ENCODE measurements at regions not wholly inside any gene's neighbourhood (a gene's known extent, or its start where the extent isn't known, plus 50 kb on each side); places are given as distances from the start of the nearest gene placed in this dataset.

DNA sequence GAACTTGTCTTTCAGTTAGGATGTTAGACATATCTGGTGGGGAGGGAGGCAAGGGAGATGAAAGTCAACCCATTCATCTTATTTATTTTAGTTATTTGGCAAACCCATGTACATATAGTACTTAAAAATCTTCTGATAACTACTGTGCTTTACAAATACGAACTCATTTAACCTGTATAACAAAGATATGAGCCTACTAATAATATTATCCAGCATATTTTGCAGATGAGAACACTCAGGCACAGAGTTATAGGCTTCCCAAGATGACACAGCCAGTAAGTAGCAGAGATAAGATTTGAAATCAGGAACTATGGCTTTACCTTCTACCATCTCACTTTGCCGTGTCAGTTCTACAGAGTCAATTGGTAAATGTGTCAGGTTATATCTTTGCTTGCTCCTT lies 262.6 kb upstream of the DOK6 start:
- TF ChIP-seq, protein P1, sequence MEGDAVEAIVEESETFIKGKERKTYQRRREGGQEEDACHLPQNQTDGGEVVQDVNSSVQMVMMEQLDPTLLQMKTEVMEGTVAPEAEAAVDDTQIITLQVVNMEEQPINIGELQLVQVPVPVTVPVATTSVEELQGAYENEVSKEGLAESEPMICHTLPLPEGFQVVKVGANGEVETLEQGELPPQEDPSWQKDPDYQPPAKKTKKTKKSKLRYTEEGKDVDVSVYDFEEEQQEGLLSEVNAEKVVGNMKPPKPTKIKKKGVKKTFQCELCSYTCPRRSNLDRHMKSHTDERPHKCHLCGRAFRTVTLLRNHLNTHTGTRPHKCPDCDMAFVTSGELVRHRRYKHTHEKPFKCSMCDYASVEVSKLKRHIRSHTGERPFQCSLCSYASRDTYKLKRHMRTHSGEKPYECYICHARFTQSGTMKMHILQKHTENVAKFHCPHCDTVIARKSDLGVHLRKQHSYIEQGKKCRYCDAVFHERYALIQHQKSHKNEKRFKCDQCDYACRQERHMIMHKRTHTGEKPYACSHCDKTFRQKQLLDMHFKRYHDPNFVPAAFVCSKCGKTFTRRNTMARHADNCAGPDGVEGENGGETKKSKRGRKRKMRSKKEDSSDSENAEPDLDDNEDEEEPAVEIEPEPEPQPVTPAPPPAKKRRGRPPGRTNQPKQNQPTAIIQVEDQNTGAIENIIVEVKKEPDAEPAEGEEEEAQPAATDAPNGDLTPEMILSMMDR (IDR thresholded peaks at IDR 0.05): no peak
- H3K4me1 ChIP-seq (ENCODE audit: low read depth): no peaks in the 10 kb centered on the region
- DNase-seq (no peak), ATAC-seq (no peak)
- H3K9me3 ChIP-seq: no peaks in the 10 kb centered on the region
- intact Hi-C loops (cut with DNase I, micrococcal nuclease): no loop called here
- no peak overlapping the region for H3K4me3 ChIP-seq
- no peaks in the 10 kb centered on the region for H3K36me3 ChIP-seq (ENCODE audit: low read depth)

DNA sequence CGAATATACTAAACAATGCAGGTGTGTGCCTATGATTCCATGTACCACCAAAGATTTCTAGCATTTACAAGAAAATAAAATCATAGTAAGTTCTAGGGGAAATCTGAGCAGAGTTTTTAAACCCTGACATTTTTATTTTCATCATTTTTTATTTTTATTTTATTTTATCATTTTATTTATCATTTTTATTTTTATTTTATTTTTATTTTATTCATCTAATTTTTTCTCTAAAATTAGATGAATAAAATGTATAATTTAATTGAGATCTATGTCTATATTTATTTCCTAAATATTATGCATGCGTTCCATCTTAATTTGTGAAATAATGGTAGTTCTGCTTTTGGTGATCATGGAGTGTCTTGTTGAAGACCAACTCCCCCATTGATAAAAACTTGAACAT lies 257.6 kb upstream of the DOK6 start:
- intact Hi-C loops (cut with DNase I, micrococcal nuclease): no loop called here
- Histone ChIP-seq H3K9me3 (no peaks in the 10 kb centered on the region), H3K4me3 (no peak overlapping the region), H3K4me1 (ENCODE audit: low read depth) (no peaks in the 10 kb centered on the region), H3K36me3 (ENCODE audit: low read depth) (no peaks in the 10 kb centered on the region)
- TF ChIP-seq, protein P1 (IDR thresholded peaks at IDR 0.05): no peak
- ATAC-seq (no peak), DNase-seq (no peak)

DNA sequence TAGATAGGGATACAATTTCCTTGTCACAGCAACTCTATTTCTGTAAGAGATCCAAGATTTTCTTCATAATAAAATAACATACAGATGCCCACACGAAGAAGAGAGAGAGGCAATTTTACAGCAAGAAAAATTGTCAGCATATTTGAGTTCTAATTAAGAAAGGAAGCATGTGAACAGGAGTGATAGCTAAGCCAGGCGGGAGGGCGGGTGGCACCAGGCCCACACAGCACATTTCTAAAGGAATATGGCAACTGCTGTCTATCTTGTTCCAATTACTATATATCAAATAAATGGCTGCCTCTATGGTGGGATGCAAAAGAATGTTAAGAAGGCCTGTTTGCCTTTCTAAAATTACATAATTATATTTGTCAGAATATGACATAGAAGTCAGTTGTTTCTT lies 248.3 kb upstream of the DOK6 start:
- DNase-seq (no peak), ATAC-seq (no peak)
- H3K9me3 ChIP-seq: no peaks in the 10 kb centered on the region
- H3K4me1 ChIP-seq (ENCODE audit: low read depth): no peaks in the 10 kb centered on the region
- no peak overlapping the region for H3K4me3 ChIP-seq
- H3K36me3 ChIP-seq (ENCODE audit: low read depth): no peaks in the 10 kb centered on the region
- intact Hi-C loops (cut with DNase I, micrococcal nuclease): no loop called here
- TF ChIP-seq, protein P1 (IDR thresholded peaks at IDR 0.05): no peak

DNA sequence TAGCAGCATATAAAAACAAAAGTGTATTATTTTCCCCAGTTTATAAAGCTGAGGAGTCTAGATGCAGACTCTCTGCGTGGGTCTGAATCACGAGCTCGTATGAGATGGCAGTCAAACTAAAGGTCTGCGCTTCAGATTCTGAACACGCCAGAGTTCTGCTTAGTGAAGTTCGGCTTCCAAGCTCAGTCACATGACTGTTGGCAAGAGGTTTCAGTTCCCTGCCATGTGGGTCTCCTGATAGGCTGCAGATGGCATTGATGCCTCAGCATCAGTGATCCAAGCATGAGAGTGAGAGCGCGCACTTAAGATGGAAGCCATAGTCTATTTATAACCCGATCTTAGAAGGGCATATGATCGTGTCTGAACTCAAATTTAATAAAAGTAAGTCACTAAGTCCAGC lies 242.8 kb upstream of the DOK6 start:
- intact Hi-C loops (cut with DNase I, micrococcal nuclease): no loop called here
- Histone ChIP-seq H3K9me3 (no peaks in the 10 kb centered on the region), H3K36me3 (ENCODE audit: low read depth) (no peaks in the 10 kb centered on the region), H3K4me3 (no peak overlapping the region), H3K4me1 (ENCODE audit: low read depth) (no peaks in the 10 kb centered on the region)
- ATAC-seq (no peak), DNase-seq (no peak)
- TF ChIP-seq, protein P1 (IDR thresholded peaks at IDR 0.05): no peak

DNA sequence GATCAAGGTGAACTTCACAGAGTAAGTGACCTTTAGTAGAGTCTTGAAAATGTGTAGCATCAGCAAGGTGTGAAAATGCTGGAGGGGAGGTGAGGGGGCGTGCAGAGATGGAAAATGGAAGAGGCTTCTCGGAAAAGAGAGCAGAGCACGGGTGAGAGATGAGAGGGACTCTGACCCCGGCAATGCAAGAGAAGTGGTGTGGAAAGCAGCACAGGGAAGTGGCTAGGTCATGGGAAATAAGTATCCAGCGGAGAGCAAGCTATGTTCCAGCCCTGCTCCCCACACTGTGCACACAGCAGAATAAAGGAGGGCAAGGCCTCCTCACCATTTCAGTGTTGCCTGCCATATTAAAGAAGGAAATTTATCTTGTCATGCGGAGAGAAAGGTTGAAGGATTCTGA lies 241.7 kb upstream of the DOK6 start:
- H3K4me1 ChIP-seq (ENCODE audit: low read depth): no peaks in the 10 kb centered on the region
- intact Hi-C loops (cut with DNase I, micrococcal nuclease): no loop called here
- DNase-seq (no peak), ATAC-seq (no peak)
- H3K4me3 ChIP-seq: no peak overlapping the region
- H3K9me3 ChIP-seq: no peaks in the 10 kb centered on the region
- no peaks in the 10 kb centered on the region for H3K36me3 ChIP-seq (ENCODE audit: low read depth)
- TF ChIP-seq, protein P1 (IDR thresholded peaks at IDR 0.05): no peak

DNA sequence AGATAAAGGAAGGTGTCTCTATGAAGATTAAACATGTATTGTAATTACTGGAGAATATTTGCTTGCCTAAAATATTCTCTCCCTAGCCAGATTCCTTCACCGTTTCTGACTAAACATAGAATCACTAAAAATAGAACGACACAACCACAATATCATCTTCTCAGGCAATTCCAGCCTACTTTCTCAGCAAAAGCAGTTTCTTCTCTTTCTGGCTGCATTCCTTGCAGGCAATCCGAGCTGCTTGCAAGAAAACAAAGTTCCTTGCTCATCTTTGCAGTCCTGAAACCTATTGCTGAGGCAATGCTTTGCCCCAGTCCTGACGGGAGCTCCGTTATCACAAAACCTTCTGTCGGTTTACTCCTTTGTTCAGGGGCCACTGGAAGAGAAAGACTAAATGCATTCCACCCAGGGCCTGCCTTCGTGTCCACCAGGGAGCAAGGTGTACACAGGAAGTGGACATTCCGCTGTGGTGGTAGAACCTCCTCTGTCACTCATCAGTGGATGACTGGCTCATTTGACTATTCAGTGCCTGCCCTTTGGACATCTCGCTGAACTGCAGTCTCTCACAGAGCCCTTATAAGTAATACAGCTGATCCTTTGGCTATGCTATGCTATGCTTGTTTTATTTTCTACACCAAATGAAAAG lies 239.2 kb upstream of the DOK6 start:
- no peaks in the 10 kb centered on the region for H3K4me1 ChIP-seq (ENCODE audit: low read depth)
- intact Hi-C loops (cut with DNase I, micrococcal nuclease): no loop called here
- TF ChIP-seq, protein P1 (IDR thresholded peaks at IDR 0.05): no peak
- DNase-seq: no peak
- no peak overlapping the region for H3K4me3 ChIP-seq
- no peaks in the 10 kb centered on the region for H3K36me3 ChIP-seq (ENCODE audit: low read depth)
- H3K9me3 ChIP-seq: no peaks in the 10 kb centered on the region
- no peak for ATAC-seq
